ENCODE measurements at regions not wholly inside any gene's neighbourhood (a gene's known extent, or its start where the extent isn't known, plus 50 kb on each side); places are given as distances from the start of the nearest gene placed in this dataset.

GRCh38 chr10:78626471-78626870 lies 442.3 kb upstream of the ZMIZ1 start:
- peak; percentile 45 for DNase-seq
- no peak overlapping the region for H3K18ac ChIP-seq (ENCODE audit: low read length)
- H2BK5ac ChIP-seq (ENCODE audit: low read length), result no peak overlapping the region
- H2BK120ac ChIP-seq (ENCODE audit: low read depth, low read length), result no peak overlapping the region
- no peak overlapping the region for H3K56ac ChIP-seq (ENCODE audit: low read length)
- no peak overlapping the region for H4K5ac ChIP-seq (ENCODE audit: low read length)
- no peaks in the 10 kb centered on the region for H3K4me1 ChIP-seq (ENCODE audit: control insufficient read depth, low read depth, low read length)
- no peak overlapping the region for H3K4me3 ChIP-seq (ENCODE audit: low read length)
- WGBS (ENCODE audit: extremely low coverage, insufficient coverage, low lambda C conversion rate), result no CpG with 5 or more reads among the region's 10 CpGs
- no peak overlapping the region for H3K27ac ChIP-seq (ENCODE audit: low read depth, low read length)
- no peaks in the 10 kb centered on the region for H3K79me2 ChIP-seq (ENCODE audit: control insufficient read depth, insufficient read depth, low read length)
- no peak overlapping the region for H2AK5ac ChIP-seq (ENCODE audit: low read length)
- no peak overlapping the region for H4K8ac ChIP-seq (ENCODE audit: low read depth, low read length)
- peak overlapping the region; percentile 15 for H3K23ac ChIP-seq (ENCODE audit: low read length)
- no peak overlapping the region for H2BK15ac ChIP-seq (replicated peaks; ENCODE audit: low read depth)
- no peak overlapping the region for H3K4me2 ChIP-seq (ENCODE audit: low read length)
- H3K27me3 ChIP-seq (ENCODE audit: insufficient read depth, low read length, poor library complexity), result no peaks in the 10 kb centered on the region
- no peak overlapping the region for H3K4ac ChIP-seq (ENCODE audit: low read depth, low read length)
- no peaks in the 10 kb centered on the region for H3K79me1 ChIP-seq (ENCODE audit: low read length)
- no peaks in the 10 kb centered on the region for H3K36me3 ChIP-seq (ENCODE audit: control insufficient read depth, insufficient read depth, low read length)
- no peak overlapping the region for H3K9ac ChIP-seq (ENCODE audit: low read length)

- Histone ChIP-seq H3K79me2 (ENCODE audit: control insufficient read depth, insufficient read depth, low read length) (no peaks in the 10 kb centered on the region), H3K4me2 (ENCODE audit: low read length) (no peak overlapping the region), H3K36me3 (ENCODE audit: control insufficient read depth, insufficient read depth, low read length) (no peaks in the 10 kb centered on the region), H3K9ac (ENCODE audit: low read length) (no peak overlapping the region), H3K56ac (ENCODE audit: low read length) (no peak overlapping the region), H3K4me1 (ENCODE audit: control insufficient read depth, low read depth, low read length) (no peaks in the 10 kb centered on the region), H3K4me3 (ENCODE audit: low read length) (no peak overlapping the region), H4K5ac (ENCODE audit: low read length) (no peak overlapping the region), H3K18ac (ENCODE audit: low read length) (no peak overlapping the region), H3K27me3 (ENCODE audit: insufficient read depth, low read length, poor library complexity) (no peaks in the 10 kb centered on the region), H3K23ac (ENCODE audit: low read length) (no peak overlapping the region), H4K8ac (ENCODE audit: low read depth, low read length) (no peak overlapping the region), H2BK15ac (replicated peaks; ENCODE audit: low read depth) (no peak overlapping the region), H3K27ac (ENCODE audit: low read depth, low read length) (no peak overlapping the region), H2AK5ac (ENCODE audit: low read length) (no peak overlapping the region), H2BK120ac (ENCODE audit: low read depth, low read length) (no peak overlapping the region), H2BK5ac (ENCODE audit: low read length) (no peak overlapping the region), H3K4ac (ENCODE audit: low read depth, low read length) (no peak overlapping the region), H3K79me1 (ENCODE audit: low read length) (no peaks in the 10 kb centered on the region)
- DNase-seq, result no peak
- WGBS (ENCODE audit: extremely low coverage, insufficient coverage, low lambda C conversion rate), result no CpG with 5 or more reads among the region's 3 CpGs
Measured at GRCh38 chr10:78627254-78627795, 441.4 kb upstream of the ZMIZ1 start.

- no peak overlapping the region for H2BK5ac ChIP-seq (ENCODE audit: low read length)
- H3K9ac ChIP-seq (ENCODE audit: low read length), result no peak overlapping the region
- no peaks in the 10 kb centered on the region for H3K27me3 ChIP-seq (ENCODE audit: insufficient read depth, low read length, poor library complexity)
- DNase-seq, result no peak
- no CpG with 5 or more reads among the region's 8 CpGs for WGBS (ENCODE audit: extremely low coverage, insufficient coverage, low lambda C conversion rate)
- H3K18ac ChIP-seq (ENCODE audit: low read length), result no peak overlapping the region
- no peak overlapping the region for H3K4me2 ChIP-seq (ENCODE audit: low read length)
- no peak overlapping the region for H4K5ac ChIP-seq (ENCODE audit: low read length)
- no peaks in the 10 kb centered on the region for H3K4me1 ChIP-seq (ENCODE audit: control insufficient read depth, low read depth, low read length)
- no peak overlapping the region for H3K27ac ChIP-seq (ENCODE audit: low read depth, low read length)
- no peak overlapping the region for H4K8ac ChIP-seq (ENCODE audit: low read depth, low read length)
- H2BK15ac ChIP-seq (replicated peaks; ENCODE audit: low read depth), result no peak overlapping the region
- H3K36me3 ChIP-seq (ENCODE audit: control insufficient read depth, insufficient read depth, low read length), result no peaks in the 10 kb centered on the region
- H3K4me3 ChIP-seq (ENCODE audit: low read length), result no peak overlapping the region
- H3K79me2 ChIP-seq (ENCODE audit: control insufficient read depth, insufficient read depth, low read length), result no peaks in the 10 kb centered on the region
- no peak overlapping the region for H2AK5ac ChIP-seq (ENCODE audit: low read length)
- H3K79me1 ChIP-seq (ENCODE audit: low read length), result no peaks in the 10 kb centered on the region
- no peak overlapping the region for H3K23ac ChIP-seq (ENCODE audit: low read length)
- no peak overlapping the region for H3K56ac ChIP-seq (ENCODE audit: low read length)
- no peak overlapping the region for H2BK120ac ChIP-seq (ENCODE audit: low read depth, low read length)
- no peak overlapping the region for H3K4ac ChIP-seq (ENCODE audit: low read depth, low read length)
Measured at GRCh38 chr10:78628976-78629375, 439.8 kb upstream of the ZMIZ1 start.

GRCh38 chr10:78629773-78630172 lies 439.0 kb upstream of the ZMIZ1 start:
- Histone ChIP-seq H2BK5ac (ENCODE audit: low read length) (no peak overlapping the region), H3K4me3 (ENCODE audit: low read length) (no peak overlapping the region), H3K27me3 (ENCODE audit: insufficient read depth, low read length, poor library complexity) (no peaks in the 10 kb centered on the region), H3K23ac (ENCODE audit: low read length) (no peak overlapping the region), H2AK5ac (ENCODE audit: low read length) (no peak overlapping the region), H3K36me3 (ENCODE audit: control insufficient read depth, insufficient read depth, low read length) (no peaks in the 10 kb centered on the region), H4K8ac (ENCODE audit: low read depth, low read length) (no peak overlapping the region), H3K9ac (ENCODE audit: low read length) (no peak overlapping the region), H3K18ac (ENCODE audit: low read length) (no peak overlapping the region), H3K4me2 (ENCODE audit: low read length) (no peak overlapping the region), H2BK15ac (replicated peaks; ENCODE audit: low read depth) (no peak overlapping the region), H3K27ac (ENCODE audit: low read depth, low read length) (no peak overlapping the region), H3K56ac (ENCODE audit: low read length) (no peak overlapping the region), H3K79me1 (ENCODE audit: low read length) (no peaks in the 10 kb centered on the region), H3K4me1 (ENCODE audit: control insufficient read depth, low read depth, low read length) (no peaks in the 10 kb centered on the region), H3K4ac (ENCODE audit: low read depth, low read length) (no peak overlapping the region), H3K79me2 (ENCODE audit: control insufficient read depth, insufficient read depth, low read length) (no peaks in the 10 kb centered on the region), H2BK120ac (ENCODE audit: low read depth, low read length) (no peak overlapping the region), H4K5ac (ENCODE audit: low read length) (no peak overlapping the region)
- WGBS (ENCODE audit: extremely low coverage, insufficient coverage, low lambda C conversion rate), result no CpG with 5 or more reads among the region's 11 CpGs
- no peak for DNase-seq

GRCh38 chr10:78630944-78631838 lies 437.6 kb upstream of the ZMIZ1 start:
- Histone ChIP-seq H4K5ac (ENCODE audit: low read length) (no peak overlapping the region), H3K4me1 (ENCODE audit: control insufficient read depth, low read depth, low read length) (no peaks in the 10 kb centered on the region), H3K4me2 (ENCODE audit: low read length) (no peak overlapping the region), H3K79me1 (ENCODE audit: low read length) (no peaks in the 10 kb centered on the region), H3K56ac (ENCODE audit: low read length) (no peak overlapping the region), H3K9ac (ENCODE audit: low read length) (no peak overlapping the region), H3K79me2 (ENCODE audit: control insufficient read depth, insufficient read depth, low read length) (no peaks in the 10 kb centered on the region), H3K4ac (ENCODE audit: low read depth, low read length) (no peak overlapping the region), H3K27ac (ENCODE audit: low read depth, low read length) (no peak overlapping the region), H4K8ac (ENCODE audit: low read depth, low read length) (no peak overlapping the region), H2BK120ac (ENCODE audit: low read depth, low read length) (no peak overlapping the region), H2AK5ac (ENCODE audit: low read length) (no peak overlapping the region), H3K27me3 (ENCODE audit: insufficient read depth, low read length, poor library complexity) (no peaks in the 10 kb centered on the region), H3K4me3 (ENCODE audit: low read length) (no peak overlapping the region), H3K18ac (ENCODE audit: low read length) (no peak overlapping the region), H2BK15ac (replicated peaks; ENCODE audit: low read depth) (no peak overlapping the region), H3K36me3 (ENCODE audit: control insufficient read depth, insufficient read depth, low read length) (no peaks in the 10 kb centered on the region), H2BK5ac (ENCODE audit: low read length) (no peak overlapping the region), H3K23ac (ENCODE audit: low read length) (no peak overlapping the region)
- no peak for DNase-seq
- no CpG with 5 or more reads among the region's 12 CpGs for WGBS (ENCODE audit: extremely low coverage, insufficient coverage, low lambda C conversion rate)

Measured in mesendoderm (in vitro differentiated cells).